K562 (cell line): ENCODE measurements at regions not wholly inside any gene's neighbourhood (a gene's known extent, or its start where the extent isn't known, plus 50 kb on each side); places are given as distances from the start of the nearest gene placed in this dataset.
"Not testable (repeated sequence)": the region's sequence is repeated elsewhere in the genome, so short reads cannot be mapped to it uniquely, and the experiment has no call there.

Experiments
- ATAC-seq: fragments of 200-7000 bp; cut with Tn5 transposase; 3 replicates; pipeline ENCODE4 v1.9.1; 2020; ENCODE audit warnings: moderate library complexity
- BruUV-seq: library from RNA; stranded (reverse); fragments of 400-500 nt; replicated peaks from 2 replicates; lab custom pipeline; 2021; lab: Mats Ljungman, UMichigan
- CTCF ChIA-PET: fragments of 300-600 bp; formaldehyde crosslinking; extraction: SDS; loops from one replicate; lab custom pipeline; 2021; ENCODE audit warnings: low intra/inter-chr PET ratio; lab: Yijun Ruan, JAX
- POLR2A ChIA-PET: fragments of 300-600, 350-650 bp; sonication (Branson Sonifier 250); formaldehyde crosslinking; extraction: SDS; loops from one replicate; lab custom pipeline; 2021; ENCODE audit warnings: antibody characterized with exemption, inconsistent platforms; lab: Yijun Ruan, JAX
- DNase-seq, 4 experiments: peaks; one replicate each; pipeline versions ENCODE4 v3.0.0 to v3.0.0-alpha.2; 2011 to 2018; ENCODE audit warnings: low spot score in 3 of 4, mixed read lengths in 3 of 4; ENCODE audit errors: extremely low read depth in 1 of 4
- FAIRE-seq: peaks from 2 replicates; lab custom pipeline; 2011; peaks lifted over from hg19 to GRCh38; lab: Jason Lieb, UNC
- H2AFZ ChIP-seq: 2 replicates; pipeline ENCODE4 v1.6.0; 2011; ENCODE audit warnings: low read depth, low read length, control low read depth, inconsistent platforms
- H3K27ac ChIP-seq: fragments of 200-600 bp; 3 replicates; pipeline ENCODE4 v1.8.0; 2011; ENCODE audit warnings: low read depth, mild to moderate bottlenecking, control low read depth, inconsistent platforms, low read length, moderate library complexity, mixed read lengths; ENCODE audit errors: extremely low read depth
- H3K27me3 ChIP-seq, 2 experiments: fragments of 300-600 bp in 1 of 2; 2 replicates in 1 of 2; 3 replicates in 1 of 2; pipeline versions ENCODE4 v1.6.0 to v1.8.0; 2011; ENCODE audit warnings: inconsistent platforms in 2 of 2, low read length in 2 of 2, mild to moderate bottlenecking in 1 of 2, mixed read lengths in 1 of 2, moderate library complexity in 1 of 2; ENCODE audit not compliant: control insufficient read depth in 2 of 2, insufficient read depth in 2 of 2
- H3K36me3 ChIP-seq: fragments of 300-600 bp; 3 replicates; pipeline ENCODE4 v1.8.0; 2011; ENCODE audit warnings: mild to moderate bottlenecking, low read length, inconsistent platforms; ENCODE audit not compliant: control insufficient read depth, insufficient read depth
- H3K4me1 ChIP-seq, 2 experiments: fragments of 200-600 bp in 1 of 2; replicated peaks in 1 of 2; 2 replicates in 1 of 2; 3 replicates in 1 of 2; pipeline versions ENCODE4 v1.5.1 to v1.8.0; 2011; ENCODE audit warnings: inconsistent platforms in 2 of 2, low read length in 2 of 2, mild to moderate bottlenecking in 1 of 2, mixed read lengths in 1 of 2, moderate library complexity in 1 of 2; ENCODE audit not compliant: control insufficient read depth in 2 of 2, insufficient read depth in 2 of 2
- H3K4me2 ChIP-seq: 2 replicates; pipeline ENCODE4 v1.6.1; 2011; ENCODE audit warnings: low read length, control low read depth, inconsistent platforms, mixed read lengths; ENCODE audit not compliant: insufficient read depth
- H3K4me3 ChIP-seq: fragments of 200-600 bp; sonication (generic), shearing (Covaris generic); 2 replicates; pipeline ENCODE4 v1.5.1; 2016; ENCODE audit warnings: control low read depth, inconsistent platforms
- H3K79me2 ChIP-seq: fragments of 200-600 bp; 3 replicates; pipeline ENCODE4 v1.8.0; 2011; ENCODE audit warnings: low read length, inconsistent platforms; ENCODE audit not compliant: control insufficient read depth, insufficient read depth
- H3K9ac ChIP-seq, 2 experiments: 2 replicates each; pipeline versions ENCODE4 v1.6.0 to v1.6.1; 2011; ENCODE audit warnings: low read depth in 2 of 2, low read length in 2 of 2, control low read depth in 1 of 2, inconsistent platforms in 1 of 2, mild to moderate bottlenecking in 1 of 2, mixed read lengths in 1 of 2; ENCODE audit not compliant: insufficient read depth in 1 of 2
- H3K9me1 ChIP-seq: one replicate; pipeline ENCODE4 v1.6.0; 2011; ENCODE audit warnings: inconsistent platforms, mild to moderate bottlenecking, low read length, moderate library complexity; ENCODE audit not compliant: control insufficient read depth, insufficient read depth
- H3K9me3 ChIP-seq: replicated peaks from 2 replicates; pipeline ENCODE4 v1.5.1; 2011; ENCODE audit warnings: low read depth, low read length, inconsistent platforms; ENCODE audit not compliant: control insufficient read depth, insufficient read depth
- H4K20me1 ChIP-seq: replicated peaks from 2 replicates; pipeline ENCODE4 v1.6.1; 2011; ENCODE audit warnings: low read length, inconsistent platforms, mixed read lengths; ENCODE audit not compliant: control insufficient read depth, insufficient read depth
- C11orf30 ChIP-seq: fragments of 450-650 bp; IDR thresholded peaks from 2 replicates; pipeline ENCODE4 v1.6.1; 2016; ENCODE audit warnings: low read depth, mild to moderate bottlenecking
- ELF1 ChIP-seq: fragments of 200-800 bp; sonication (Bioruptor generic); IDR thresholded peaks from 2 replicates; pipeline ENCODE4 v1.6.1; 2016; ENCODE audit warnings: missing genetic modification characterization, missing compliant biosample characterization
- ETV6 ChIP-seq, 3 experiments: fragments of 150-350 bp in 1 of 3; sonication (generic) in 1 of 3; formaldehyde crosslinking in 1 of 3; IDR thresholded peaks; 2 replicates each; pipeline versions ENCODE4 v1.6.1 to v1.8.0; 2014 to 2022; ENCODE audit warnings: borderline replicate concordance in 2 of 3, low read depth in 2 of 3, antibody characterized with exemption in 1 of 3, low read length in 1 of 3, mild to moderate bottlenecking in 1 of 3, missing genetic modification reagents in 1 of 3
- MAFF ChIP-seq: IDR thresholded peaks from 2 replicates; pipeline ENCODE4 v1.6.1; 2012; ENCODE audit warnings: low read length, improper control_type of control experiment
- MAFG ChIP-seq: fragments of 450-650 bp; conservative IDR thresholded peaks from 2 replicates; pipeline ENCODE4 v1.6.1; 2016; ENCODE audit warnings: missing genetic modification characterization, missing compliant biosample characterization
- MXI1 ChIP-seq: IDR thresholded peaks from 2 replicates; pipeline ENCODE4 v1.6.1; 2011; ENCODE audit warnings: low read depth, mild to moderate bottlenecking, improper control_type of control experiment, low read length
- TSC22D4 ChIP-seq: fragments of 450-650 bp; IDR thresholded peaks from 2 replicates; pipeline ENCODE4 v1.6.1; 2016; ENCODE audit warnings: missing genetic modification characterization, missing biosample characterization, control low read depth
- ZNF175 ChIP-seq: fragments of 200-800 bp; sonication (Bioruptor generic); IDR thresholded peaks from 2 replicates; pipeline ENCODE4 v1.6.1; 2016; ENCODE audit warnings: low read depth, mild to moderate bottlenecking, missing genetic modification characterization, missing compliant biosample characterization
- ZNF316 ChIP-seq: fragments of 450-650 bp; IDR thresholded peaks from 2 replicates; pipeline ENCODE4 v1.6.1; 2016
- WGBS: fragments of 100-300 bp; shearing (Covaris generic); methylation state at CpG from one replicate; pipeline ENCODE4 v1.1.6; 2016; ENCODE audit warnings: low coverage, mixed read lengths; ENCODE audit not compliant: insufficient coverage; ENCODE audit errors: missing lambda C conversion rate; 5-methylcytosine and 5-hydroxymethylcytosine counted together
- in situ Hi-C: fragments of 300-500 bp; cut with MboI; formaldehyde crosslinking; loops from 4 replicates; pipeline ENCODE4 v1.15.0; 2018; ENCODE audit warnings: inconsistent platforms, mixed read lengths
- intact Hi-C: fragments of 100-400 bp; cut with micrococcal nuclease; formaldehyde crosslinking; loops from 2 replicates; pipeline ENCODE4 v1.14.2; 2022

- BruUV-seq, H3K27me3 ChIP-seq, H3K27ac ChIP-seq, H4K20me1 ChIP-seq, in situ Hi-C loops, DNase-seq, CTCF ChIA-PET, ATAC-seq, H3K4me3 ChIP-seq, H3K36me3 ChIP-seq, FAIRE-seq, H3K9me1 ChIP-seq, H3K9ac ChIP-seq, POLR2A ChIA-PET, H3K79me2 ChIP-seq, intact Hi-C loops, H2AFZ ChIP-seq, H3K9me3 ChIP-seq, H3K4me2 ChIP-seq: not testable (repeated sequence)
- TF ChIP-seq MAFG (tag) = peak; percentile 33; the same call in 1 of the 2 replicates
- peak; percentile 59 for TF ChIP-seq C11orf30
- TF ChIP-seq MAFF = peak; percentile 5; the same call in 1 of the 2 replicates
- peak; percentile 68 for TF ChIP-seq ZNF316
- H3K4me1 ChIP-seq = peaks cover 2 to 24% of the 10 kb centered on the region in 2 experiments; a peak in 3 of 5 replicates
- WGBS = 62% methylated on average over 9 of the region's 9 CpGs
These were observed 98.7 kb downstream of the PTPRS start for GRCh38 chr19:5241896-5242295.

GRCh38 chr19:5240011-5240410 is 100.6 kb downstream of the PTPRS start:
- DNase-seq (no peak), ATAC-seq (no peak), FAIRE-seq (no peak)
- no peak overlapping the region for H3K27ac ChIP-seq
- ChIA-PET CTCF (no interaction called here), POLR2A (interaction anchor here (1.3 kb wide), 1 partner anchor 9 kb away, joined by 3 read pairs; no protein-coding TSS in a partner anchor)
- TF ChIP-seq TSC22D4 (tag) (no peak), ZNF175 (no peak), ELF1 (tag) (no peak), MXI1 (no peak), ETV6 (IDR thresholded peaks at IDR 0.05; ENCODE audit: borderline replicate concordance in 1 of 2, low read depth in 2 of 2, low read length in 1 of 2) (no peak), ETV6 (CRISPR knock-in tag; IDR thresholded peaks at IDR 0.05; ENCODE audit: borderline replicate concordance) (no peak)
- no peak overlapping the region for H3K4me3 ChIP-seq
- no peaks in the 10 kb centered on the region for H3K79me2 ChIP-seq
- H3K9me1 ChIP-seq = no peaks in the 10 kb centered on the region
- no peaks in the 10 kb centered on the region for H3K36me3 ChIP-seq
- no peak overlapping the region for H3K4me2 ChIP-seq
- H4K20me1 ChIP-seq = no peaks in the 10 kb centered on the region
- H3K4me1 ChIP-seq = peaks cover 0 to 15% of the 10 kb centered on the region in 2 experiments; a peak in 2 of 5 replicates
- no peaks in the 10 kb centered on the region for H3K9me3 ChIP-seq
- no TSS peak for BruUV-seq
- H3K27me3 ChIP-seq = no peaks in the 10 kb centered on the region
- in situ Hi-C loops = no loop called here
- no peak overlapping the region for H3K9ac ChIP-seq
- intact Hi-C loops = no loop called here
- H2AFZ ChIP-seq = no peak overlapping the region
- 59% methylated on average over 18 of the region's 22 CpGs for WGBS
